CD14-positive monocyte (primary cell): ENCODE measurements at regions not wholly inside any gene's neighbourhood (a gene's known extent, or its start where the extent isn't known, plus 50 kb on each side); places are given as distances from the start of the nearest gene placed in this dataset.

Experiments used
- DNase-seq, 3 donors: peaks; one replicate each; pipeline ENCODE4 v3.0.0-alpha.2; 2011 to 2022
- H2AFZ ChIP-seq: 2 replicates; pipeline ENCODE4 v1.6.0; 2012; ENCODE audit warnings: mild to moderate bottlenecking, low read depth, low read length, inconsistent platforms; ENCODE audit not compliant: insufficient read depth, poor library complexity, severe bottlenecking
- H3K27ac ChIP-seq, 2 donors: 1 replicate in 1 of 2; 2 replicates in 1 of 2; pipeline ENCODE4 v1.5.1; 2012 to 2013; ENCODE audit warnings: low read length in 2 of 2, control low read depth in 1 of 2, inconsistent platforms in 1 of 2, low read depth in 1 of 2, mild to moderate bottlenecking in 1 of 2
- H3K27me3 ChIP-seq, 2 donors: one replicate each; pipeline versions ENCODE4 v1.6.0 to v1.6.1; 2011 to 2013; ENCODE audit warnings: low read length in 2 of 2; ENCODE audit not compliant: control insufficient read depth in 2 of 2, insufficient read depth in 2 of 2
- H3K36me3 ChIP-seq, 2 donors: replicated peaks in 1 of 2; 1 replicate in 1 of 2; 2 replicates in 1 of 2; pipeline versions ENCODE4 v1.5.1 to v1.6.1; 2012 to 2013; ENCODE audit warnings: low read length in 2 of 2, control low read depth in 1 of 2, inconsistent platforms in 1 of 2, mild to moderate bottlenecking in 1 of 2; ENCODE audit not compliant: insufficient read depth in 2 of 2, control insufficient read depth in 1 of 2
- H3K4me1 ChIP-seq, 2 donors: 1 replicate in 1 of 2; 2 replicates in 1 of 2; pipeline versions ENCODE4 v1.5.1 to v1.6.1; 2012 to 2013; ENCODE audit warnings: low read length in 2 of 2, control low read depth in 1 of 2, inconsistent platforms in 1 of 2, mild to moderate bottlenecking in 1 of 2, moderate library complexity in 1 of 2; ENCODE audit not compliant: insufficient read depth in 2 of 2, control insufficient read depth in 1 of 2
- H3K4me2 ChIP-seq: replicated peaks from 2 replicates; pipeline ENCODE3; 2012; ENCODE audit warnings: low read length, moderate library complexity, mild to moderate bottlenecking; ENCODE audit not compliant: poor library complexity, severe bottlenecking; ENCODE audit errors: extremely low read depth
- H3K4me3 ChIP-seq, 3 experiments: fragments of 200-600 bp in 1 of 3; sonication (generic) in 1 of 3; replicated peaks in 1 of 3; 1 replicate in 2 of 3; 2 replicates in 1 of 3; pipeline ENCODE4 v1.5.1; 2011 to 2013; ENCODE audit warnings: low read length in 3 of 3, mild to moderate bottlenecking in 3 of 3, control low read depth in 2 of 3, low read depth in 2 of 3, inconsistent platforms in 1 of 3, moderate library complexity in 1 of 3
- H3K79me2 ChIP-seq: 2 replicates; pipeline ENCODE4 v1.6.0; 2012; ENCODE audit warnings: mild to moderate bottlenecking, control low read depth, inconsistent platforms, low read length, moderate library complexity; ENCODE audit not compliant: insufficient read depth
- H3K9ac ChIP-seq: 2 replicates; pipeline ENCODE4 v1.6.0; 2017; ENCODE audit warnings: low read length, mild to moderate bottlenecking; ENCODE audit not compliant: insufficient read depth, poor library complexity, severe bottlenecking
- H3K9me3 ChIP-seq, 2 donors: replicated peaks in 1 of 2; 1 replicate in 1 of 2; 2 replicates in 1 of 2; pipeline versions ENCODE4 v1.5.1 to v1.6.1; 2012 to 2013; ENCODE audit warnings: low read length in 2 of 2, control low read depth in 1 of 2; ENCODE audit not compliant: control insufficient read depth in 1 of 2, insufficient read depth in 1 of 2
- H4K20me1 ChIP-seq: 2 replicates; pipeline ENCODE4 v1.6.0; 2012; ENCODE audit warnings: mild to moderate bottlenecking, low read length, control low read depth, moderate library complexity; ENCODE audit not compliant: insufficient read depth
- H3K27ac Mint-ChIP-seq, 7 donors: one replicate each; pipeline ENCODE4 v1.8.0; 2020; ENCODE audit warnings: mild to moderate bottlenecking in 7 of 7, mixed read lengths in 7 of 7, moderate library complexity in 6 of 7, inconsistent platforms in 2 of 7
- H3K27me3 Mint-ChIP-seq, 3 donors: one replicate each; pipeline ENCODE4 v1.8.0; 2021 to 2022; ENCODE audit warnings: low read depth in 3 of 3, mild to moderate bottlenecking in 3 of 3, mixed read lengths in 3 of 3, moderate library complexity in 3 of 3, inconsistent platforms in 1 of 3
- H3K36me3 Mint-ChIP-seq, 2 donors: one replicate each; pipeline ENCODE4 v1.8.0; 2020; ENCODE audit warnings: mixed read lengths in 2 of 2, inconsistent platforms in 1 of 2, mild to moderate bottlenecking in 1 of 2
- H3K4me1 Mint-ChIP-seq: one replicate; pipeline ENCODE4 v1.8.0; 2020; ENCODE audit warnings: mild to moderate bottlenecking, mixed read lengths
- H3K4me3 Mint-ChIP-seq, 2 donors: one replicate each; pipeline ENCODE4 v1.8.0; 2020; ENCODE audit warnings: mild to moderate bottlenecking in 2 of 2, mixed read lengths in 2 of 2, moderate library complexity in 1 of 2
- H3K9me3 Mint-ChIP-seq, 7 donors: one replicate each; pipeline ENCODE4 v1.8.0; 2020 to 2022; ENCODE audit warnings: mixed read lengths in 7 of 7, mild to moderate bottlenecking in 6 of 7, moderate library complexity in 6 of 7, inconsistent platforms in 2 of 7
- CTCF ChIP-seq: fragments of 200-600 bp; IDR thresholded peaks from one replicate; pipeline ENCODE4 v1.8.0; 2022; ENCODE audit warnings: antibody characterized with exemption, mild to moderate bottlenecking
- WGBS: methylation state at CpG from one replicate; pipeline ENCODE4 v1.1.5; 2013; ENCODE audit warnings: missing lambda C conversion rate; ENCODE audit not compliant: insufficient coverage; 5-methylcytosine and 5-hydroxymethylcytosine counted together
- intact Hi-C, 2 donors: fragments of 100-400 bp; cut with micrococcal nuclease; formaldehyde crosslinking; loops; one replicate each; pipeline versions ENCODE4 v1.15.0 to v1.15.1; 2023

DNA sequence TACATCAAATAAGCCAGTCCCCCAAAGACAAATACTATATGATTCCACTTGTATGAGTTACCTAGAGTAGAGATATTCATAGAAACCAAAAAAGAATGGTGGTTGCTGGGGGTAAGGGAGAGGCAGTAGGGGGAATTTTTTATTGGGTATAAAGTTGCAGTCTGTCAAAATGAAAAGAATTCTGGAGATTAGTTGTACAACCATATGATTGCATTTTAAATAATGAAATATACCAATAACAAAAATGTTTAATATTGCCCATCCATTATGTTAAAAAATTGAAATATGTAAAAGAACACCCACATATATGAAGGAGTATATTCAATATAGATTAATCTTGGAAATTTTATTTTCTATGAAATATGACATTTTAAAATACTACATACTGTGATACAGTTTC lies 1383.5 kb downstream of the FSCB start:
- Mint-ChIP-seq H3K4me1 (no peaks in the 10 kb centered on the region), H3K36me3 (no peaks in the 10 kb centered on the region), H3K27me3 (peaks cover 0 to 1% (median 0%) of the 10 kb centered on the region in 3 donors), H3K4me3 (no peak overlapping the region), H3K9me3 (peaks cover 5 to 18% (median 11%) of the 10 kb centered on the region in 7 donors), H3K27ac (no peak overlapping the region)
- no peaks in the 10 kb centered on the region for H3K36me3 ChIP-seq
- no peaks in the 10 kb centered on the region for H4K20me1 ChIP-seq
- peaks cover 10% of the 10 kb centered on the region in 2 donors for H3K9me3 ChIP-seq
- H3K4me3 ChIP-seq, result no peak overlapping the region
- no peak overlapping the region for H3K4me2 ChIP-seq
- no peak overlapping the region for H3K27ac ChIP-seq
- no peak for TF ChIP-seq CTCF
- H2AFZ ChIP-seq, result no peak overlapping the region
- H3K4me1 ChIP-seq, result no peaks in the 10 kb centered on the region
- no peak for DNase-seq
- intact Hi-C loops, result no loop called here
- H3K27me3 ChIP-seq, result no peaks in the 10 kb centered on the region
- no peak overlapping the region for H3K9ac ChIP-seq
- H3K79me2 ChIP-seq, result no peaks in the 10 kb centered on the region

DNA sequence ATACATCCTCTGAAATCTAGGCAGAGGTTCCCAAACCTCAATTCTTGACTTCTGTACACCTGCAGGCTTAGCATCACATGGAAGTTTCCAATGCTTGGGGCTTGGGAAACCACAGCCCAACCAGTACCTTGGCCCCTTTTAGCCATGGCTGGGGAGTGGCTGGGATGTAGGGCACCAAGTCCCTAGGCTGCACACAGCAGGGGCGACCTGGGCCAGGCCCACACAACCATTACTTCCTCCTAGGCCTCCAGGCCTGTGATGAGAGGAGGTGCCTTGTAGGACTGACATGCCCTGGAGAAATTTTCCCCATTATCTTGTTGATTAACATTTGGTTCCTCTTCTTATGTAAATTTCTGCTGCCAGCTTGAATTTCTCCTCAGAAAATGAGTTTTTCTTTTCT lies 1387.4 kb downstream of the FSCB start:
- WGBS, result no CpG with 5 or more reads among the region's 1 CpG
- intact Hi-C loops, result no loop called here
- Mint-ChIP-seq H3K27ac (no peak overlapping the region), H3K36me3 (no peaks in the 10 kb centered on the region), H3K27me3 (no peaks in the 10 kb centered on the region), H3K4me1 (no peaks in the 10 kb centered on the region), H3K4me3 (no peak overlapping the region), H3K9me3 (peaks cover 6 to 16% (median 10%) of the 10 kb centered on the region in 7 donors)
- DNase-seq, result no peak
- Histone ChIP-seq H3K9ac (no peak overlapping the region), H3K27me3 (no peaks in the 10 kb centered on the region), H3K4me3 (no peak overlapping the region), H3K36me3 (no peaks in the 10 kb centered on the region), H3K9me3 (peaks cover 10% of the 10 kb centered on the region in 2 donors), H2AFZ (no peak overlapping the region), H4K20me1 (no peaks in the 10 kb centered on the region), H3K4me2 (no peak overlapping the region), H3K4me1 (no peaks in the 10 kb centered on the region), H3K27ac (no peak overlapping the region), H3K79me2 (no peaks in the 10 kb centered on the region)
- TF ChIP-seq CTCF, result no peak
